H1 (cell line): ENCODE measurements at regions not wholly inside any gene's neighbourhood (a gene's known extent, or its start where the extent isn't known, plus 50 kb on each side); places are given as distances from the start of the nearest gene placed in this dataset.

ENCODE experiments used
- CTCF ChIA-PET: fragments of 300-600 bp; sonication (Branson Sonifier 250); formaldehyde crosslinking; loops from one replicate; lab custom pipeline; 2021; ENCODE audit not compliant: partially characterized antibody; lab: Charles Lee
- POLR2A ChIA-PET: fragments of 300-600 bp; sonication (Branson Sonifier 250); formaldehyde crosslinking; loops from one replicate; lab custom pipeline; 2021; ENCODE audit warnings: inconsistent platforms; ENCODE audit not compliant: partially characterized antibody; lab: Charles Lee
- DNase-seq, 2 experiments: peaks; one replicate each; pipeline versions ENCODE4 v3.0.0 to v3.0.0-alpha.2; 2010 to 2022; ENCODE audit warnings: low spot score in 2 of 2, low read depth in 1 of 2, mixed read lengths in 1 of 2
- FAIRE-seq: peaks from 2 replicates; lab custom pipeline; 2011; peaks lifted over from hg19 to GRCh38; lab: Jason Lieb, UNC
- H2AFZ ChIP-seq: 2 replicates; pipeline ENCODE4 v1.8.1; 2012; ENCODE audit warnings: low read length, inconsistent platforms
- H2AK5ac ChIP-seq: 2 replicates; pipeline ENCODE4 v1.6.1; 2013; ENCODE audit warnings: low read depth, low read length
- H2BK120ac ChIP-seq: replicated peaks from 2 replicates; pipeline ENCODE3; 2013; ENCODE audit warnings: low read depth, low read length, inconsistent platforms
- H2BK12ac ChIP-seq: 2 replicates; pipeline ENCODE4 v1.6.1; 2013; ENCODE audit warnings: low read depth, low read length
- H2BK15ac ChIP-seq: 2 replicates; pipeline ENCODE4 v1.6.1; 2013; ENCODE audit warnings: low read length
- H2BK20ac ChIP-seq: 2 replicates; pipeline ENCODE4 v1.6.1; 2013; ENCODE audit warnings: low read length
- H2BK5ac ChIP-seq: 2 replicates; pipeline ENCODE4 v1.6.1; 2013; ENCODE audit warnings: low read depth, low read length
- H3K14ac ChIP-seq: 2 replicates; pipeline ENCODE4 v1.6.1; 2013; ENCODE audit warnings: inconsistent platforms; ENCODE audit not compliant: insufficient read length
- H3K18ac ChIP-seq: 2 replicates; pipeline ENCODE4 v1.6.1; 2013; ENCODE audit warnings: low read length; ENCODE audit errors: extremely low read depth
- H3K23ac ChIP-seq: 2 replicates; pipeline ENCODE4 v1.6.1; 2013; ENCODE audit warnings: inconsistent platforms; ENCODE audit not compliant: insufficient read length
- H3K23me2 ChIP-seq: 2 replicates; pipeline ENCODE4 v1.6.1; 2013; ENCODE audit warnings: low read depth, low read length
- H3K27ac ChIP-seq: 2 replicates; pipeline ENCODE4 v1.6.1; 2011; ENCODE audit warnings: low read depth, low read length, inconsistent platforms
- H3K27me3 ChIP-seq, 4 experiments: replicated peaks in 1 of 4; 1 replicate in 1 of 4; 2 replicates in 3 of 4; pipeline versions ENCODE4 v1.6.1 to v1.8.1; 2011 to 2013; ENCODE audit warnings: low read length in 3 of 4, mild to moderate bottlenecking in 3 of 4, inconsistent platforms in 2 of 4, mixed read lengths in 2 of 4, moderate library complexity in 1 of 4; ENCODE audit not compliant: control insufficient read depth in 3 of 4, insufficient read depth in 3 of 4; ENCODE audit errors: extremely low read depth in 1 of 4
- H3K36me3 ChIP-seq, 4 experiments: 2 replicates each; pipeline versions ENCODE4 v1.6.1 to v1.8.1; 2011 to 2013; ENCODE audit warnings: mild to moderate bottlenecking in 4 of 4, low read length in 3 of 4, moderate library complexity in 2 of 4, control low read depth in 1 of 4, inconsistent platforms in 1 of 4; ENCODE audit not compliant: insufficient read depth in 4 of 4, control insufficient read depth in 2 of 4
- H3K4ac ChIP-seq: replicated peaks from 2 replicates; pipeline ENCODE3; 2013; ENCODE audit warnings: low read length, low read depth, mixed read lengths, inconsistent platforms; ENCODE audit not compliant: insufficient read length
- H3K4me1 ChIP-seq, 4 experiments: replicated peaks in 1 of 4; 1 replicate in 1 of 4; 2 replicates in 3 of 4; pipeline versions ENCODE4 v1.6.1 to v1.8.1; 2011 to 2013; ENCODE audit warnings: low read length in 3 of 4, inconsistent platforms in 2 of 4, mixed read lengths in 1 of 4; ENCODE audit not compliant: insufficient read depth in 4 of 4, control insufficient read depth in 3 of 4
- H3K4me2 ChIP-seq, 2 experiments: 2 replicates each; pipeline versions ENCODE4 v1.6.1 to v1.8.1; 2011 to 2013; ENCODE audit warnings: low read depth in 2 of 2, low read length in 2 of 2, control low read depth in 1 of 2, inconsistent platforms in 1 of 2, mild to moderate bottlenecking in 1 of 2; ENCODE audit not compliant: insufficient read depth in 1 of 2
- H3K4me3 ChIP-seq, 4 experiments: fragments of 200-600, 300-600 bp in 1 of 4; sonication (generic), shearing (Covaris generic), sonication (Bioruptor Twin) in 1 of 4; 2 replicates each; pipeline versions ENCODE4 v1.5.1 to v1.8.1; 2011 to 2016; ENCODE audit warnings: low read length in 4 of 4, low read depth in 3 of 4, control low read depth in 2 of 4, inconsistent platforms in 2 of 4, mild to moderate bottlenecking in 2 of 4, mixed read lengths in 1 of 4, moderate library complexity in 1 of 4; ENCODE audit not compliant: insufficient read depth in 2 of 4; ENCODE audit errors: extremely low read depth in 1 of 4
- H3K56ac ChIP-seq: replicated peaks from 2 replicates; pipeline ENCODE3; 2013; ENCODE audit warnings: low read depth, mild to moderate bottlenecking, mixed read lengths, low read length, inconsistent platforms; ENCODE audit not compliant: insufficient read length
- H3K79me1 ChIP-seq: 2 replicates; pipeline ENCODE4 v1.6.1; 2013; ENCODE audit warnings: low read depth, low read length, control low read depth
- H3K79me2 ChIP-seq, 2 experiments: 2 replicates each; pipeline versions ENCODE4 v1.6.1 to v1.8.1; 2012 to 2013; ENCODE audit warnings: low read length in 2 of 2, mild to moderate bottlenecking in 2 of 2, inconsistent platforms in 1 of 2; ENCODE audit not compliant: insufficient read depth in 2 of 2, control insufficient read depth in 1 of 2
- H3K9ac ChIP-seq, 4 experiments: replicated peaks in 1 of 4; 1 replicate in 1 of 4; 2 replicates in 3 of 4; pipeline versions ENCODE4 v1.6.1 to v1.8.1; 2011 to 2013; ENCODE audit warnings: low read depth in 3 of 4, low read length in 3 of 4, control low read depth in 2 of 4, mild to moderate bottlenecking in 2 of 4, moderate library complexity in 2 of 4, inconsistent platforms in 1 of 4; ENCODE audit errors: extremely low read depth in 1 of 4
- H3K9me3 ChIP-seq, 2 experiments: 2 replicates each; pipeline versions ENCODE4 v1.6.1 to v1.8.1; 2012 to 2013; ENCODE audit warnings: mild to moderate bottlenecking in 2 of 2, moderate library complexity in 2 of 2, control low read depth in 1 of 2, inconsistent platforms in 1 of 2, low read depth in 1 of 2, low read length in 1 of 2, mixed read lengths in 1 of 2; ENCODE audit not compliant: insufficient read depth in 2 of 2
- H4K20me1 ChIP-seq, 2 experiments: replicated peaks in 1 of 2; 2 replicates each; pipeline versions ENCODE3 to v1.8.1; 2011 to 2013; ENCODE audit warnings: inconsistent platforms in 2 of 2, low read length in 2 of 2, mild to moderate bottlenecking in 1 of 2; ENCODE audit not compliant: insufficient read depth in 2 of 2, control insufficient read depth in 1 of 2
- H4K5ac ChIP-seq: 2 replicates; pipeline ENCODE4 v1.6.1; 2013; ENCODE audit warnings: low read length, low read depth, mixed read lengths, inconsistent platforms; ENCODE audit not compliant: insufficient read length
- H4K8ac ChIP-seq: 2 replicates; pipeline ENCODE4 v1.8.0; 2013; ENCODE audit warnings: mild to moderate bottlenecking, moderate library complexity, low read length, inconsistent platforms; ENCODE audit not compliant: insufficient read depth; ENCODE audit errors: extremely low read depth
- H4K91ac ChIP-seq: replicated peaks from 2 replicates; pipeline ENCODE3; 2013; ENCODE audit warnings: low read length, mixed read lengths, inconsistent platforms; ENCODE audit not compliant: insufficient read length
- BCL11A ChIP-seq, 2 experiments: IDR thresholded peaks; one replicate each; pipeline ENCODE4 v1.6.1; 2011; ENCODE audit warnings: low read depth in 2 of 2, low read length in 2 of 2, mild to moderate bottlenecking in 2 of 2
- CREB1 ChIP-seq: IDR thresholded peaks from 2 replicates; pipeline ENCODE4 v1.6.1; 2012; ENCODE audit warnings: inconsistent platforms
- EGR1 ChIP-seq: IDR thresholded peaks from 2 replicates; pipeline ENCODE4 v1.6.1; 2011; ENCODE audit warnings: low read depth, low read length, borderline replicate concordance
- KDM4A ChIP-seq: IDR thresholded peaks from one replicate; pipeline ENCODE4 v1.7.1; 2012; ENCODE audit warnings: low read depth, mild to moderate bottlenecking, moderate library complexity, low read length, inconsistent platforms; ENCODE audit not compliant: severe bottlenecking
- MAFK ChIP-seq: IDR thresholded peaks from 2 replicates; pipeline ENCODE4 v1.6.1; 2012; ENCODE audit warnings: low read depth, mild to moderate bottlenecking, improper control_type of control experiment, low read length
- SP4 ChIP-seq: IDR thresholded peaks from 2 replicates; pipeline ENCODE4 v1.6.1; 2012; ENCODE audit warnings: low read length, inconsistent platforms
- TEAD4 ChIP-seq: IDR thresholded peaks from 2 replicates; pipeline ENCODE4 v1.6.1; 2012; ENCODE audit warnings: low read depth, low read length, inconsistent platforms, mixed read lengths
- ZNF274 ChIP-seq: IDR thresholded peaks from 2 replicates; pipeline ENCODE4 v1.7.0; 2012; ENCODE audit warnings: low read length, borderline replicate concordance; ENCODE audit errors: extremely low read depth
- WGBS, 2 experiments: shearing (Covaris generic) in 1 of 2; methylation state at CpG; one replicate each; pipeline versions ENCODE4 v1.1.6 to v1.1.7; 2013 to 2015; ENCODE audit warnings: low lambda C conversion rate in 2 of 2, mixed read lengths in 2 of 2, inconsistent platforms in 1 of 2, low coverage in 1 of 2, missing lambda C conversion rate in 1 of 2; ENCODE audit not compliant: insufficient replicate concordance in 2 of 2, insufficient coverage in 1 of 2, insufficient read length in 1 of 2; ENCODE audit errors: extremely low coverage in 1 of 2, missing lambda C conversion rate in 1 of 2; 5-methylcytosine and 5-hydroxymethylcytosine counted together

DNA sequence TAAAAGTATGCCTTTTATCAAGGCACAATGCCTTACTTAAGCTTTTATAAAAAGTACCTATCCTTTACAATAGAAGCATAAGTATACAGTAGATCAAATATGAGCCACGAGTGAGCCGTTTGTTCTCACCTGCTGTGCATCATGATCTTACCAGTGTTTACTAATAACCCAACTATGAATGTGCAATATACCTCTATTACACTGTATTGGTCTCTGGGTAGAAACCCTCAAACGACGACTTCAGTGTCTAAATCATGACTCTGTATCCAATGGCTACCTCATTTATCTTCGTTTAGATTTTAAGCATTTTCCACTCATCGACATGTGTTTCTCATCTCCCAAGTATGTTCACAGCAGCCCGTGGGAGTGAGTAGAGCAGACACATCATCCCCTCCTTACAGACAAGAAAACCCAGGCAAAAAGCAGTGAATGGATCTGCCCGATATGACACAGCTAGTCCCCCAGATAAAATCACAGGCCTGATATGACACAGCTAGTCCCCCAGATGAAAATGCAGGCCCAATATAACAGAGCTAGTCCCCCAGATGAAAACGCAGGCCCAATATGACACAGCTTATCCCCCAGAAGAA, 279.8 kb downstream of the TNS1 start:
- H3K56ac ChIP-seq = no peak overlapping the region
- no peaks in the 10 kb centered on the region for H3K27me3 ChIP-seq
- H3K9me3 ChIP-seq = 0 out of 4 replicates have a peak, but pooled peaks cover 0 to 5% of the 10 kb centered on the region in 2 experiments
- H2BK12ac ChIP-seq = no peak overlapping the region
- H2AK5ac ChIP-seq = no peak overlapping the region
- no peak overlapping the region for H3K4ac ChIP-seq
- no peak overlapping the region for H4K8ac ChIP-seq
- no peak overlapping the region for H4K91ac ChIP-seq
- POLR2A ChIA-PET = no interaction called here
- H2BK120ac ChIP-seq = no peak overlapping the region
- H3K79me2 ChIP-seq = no peaks in the 10 kb centered on the region
- no peaks in the 10 kb centered on the region for H4K20me1 ChIP-seq
- CTCF ChIA-PET = interaction anchor here (0.5 to 2.5 kb wide), 6 partner anchors 8 to 582 kb away, joined by 3 to 13 read pairs (median 3); no protein-coding TSS in a partner anchor
- WGBS, 2 experiments = 94% methylated on average over 9 of the region's 9 CpGs; no CpG with 5 or more reads in 1 of the 2 experiments
- H3K18ac ChIP-seq = no peak overlapping the region
- FAIRE-seq (no peak), DNase-seq (no peak)
- no peak overlapping the region for H3K4me2 ChIP-seq
- H4K5ac ChIP-seq = no peak overlapping the region
- H3K23ac ChIP-seq = no peak overlapping the region
- no peak overlapping the region for H3K27ac ChIP-seq
- no peak overlapping the region for H2BK5ac ChIP-seq
- no peaks in the 10 kb centered on the region; the same call in 1 of the 2 replicates for H3K23me2 ChIP-seq
- no peak overlapping the region for H2BK20ac ChIP-seq
- H2AFZ ChIP-seq = no peak overlapping the region
- H3K4me3 ChIP-seq = no peak overlapping the region
- H3K4me1 ChIP-seq = no peaks in the 10 kb centered on the region
- no peaks in the 10 kb centered on the region for H3K36me3 ChIP-seq
- H3K9ac ChIP-seq = no peak overlapping the region
- H3K79me1 ChIP-seq = no peaks in the 10 kb centered on the region
- H3K14ac ChIP-seq = no peak overlapping the region
- TF ChIP-seq BCL11A (IDR thresholded peaks at IDR 0.05; ENCODE audit: low read depth in 2 of 2, low read length in 2 of 2) = no peak
- TF ChIP-seq TEAD4 = no peak
- no peak for TF ChIP-seq EGR1
- no peak for TF ChIP-seq SP4
- no peak for TF ChIP-seq MAFK
- no peak for TF ChIP-seq ZNF274
- TF ChIP-seq KDM4A = no peak
- no peak for TF ChIP-seq CREB1
- no peak overlapping the region for H2BK15ac ChIP-seq
